Cardiac muscle cell (in vitro differentiated cells and primary cell): ENCODE measurements at regions not wholly inside any gene's neighbourhood (a gene's known extent, or its start where the extent isn't known, plus 50 kb on each side); places are given as distances from the start of the nearest gene placed in this dataset.
A peak's percentile ranks its signal among the peaks of the same experiment; 100 is the strongest.

Experiments used
- DNase-seq, 2 donors: peaks; one replicate each; pipeline versions ENCODE4 v3.0.0 to v3.0.0-alpha.2; 2010 to 2017; ENCODE audit warnings: low read depth in 1 of 2, low spot score in 1 of 2
- H3K27ac ChIP-seq: fragments of 200-600 bp; sonication (generic); 2 replicates; pipeline ENCODE4 v1.5.1; 2016
- H3K27me3 ChIP-seq: fragments of 200-600 bp; sonication (generic); 2 replicates; pipeline ENCODE4 v1.6.0; 2016; ENCODE audit warnings: control low read depth
- H3K36me3 ChIP-seq: fragments of 200-600 bp; sonication (generic); 2 replicates; pipeline ENCODE4 v1.5.1; 2016; ENCODE audit warnings: control low read depth
- H3K4me1 ChIP-seq: fragments of 200-600 bp; sonication (generic); 2 replicates; pipeline ENCODE4 v1.8.1; 2017; ENCODE audit warnings: low read depth, mild to moderate bottlenecking, mixed run types
- H3K4me3 ChIP-seq: fragments of 200-600 bp; sonication (generic); 2 replicates; pipeline ENCODE4 v1.5.1; 2016; ENCODE audit warnings: mild to moderate bottlenecking
- H3K9me3 ChIP-seq: fragments of 200-600 bp; sonication (generic); 2 replicates; pipeline ENCODE4 v1.5.1; 2017; ENCODE audit warnings: low read depth, mild to moderate bottlenecking, control low read depth
- CTCF ChIP-seq: IDR thresholded peaks from 2 replicates; pipeline ENCODE4 v1.5.1; 2012; ENCODE audit warnings: low read depth, mild to moderate bottlenecking, low read length

DNA sequence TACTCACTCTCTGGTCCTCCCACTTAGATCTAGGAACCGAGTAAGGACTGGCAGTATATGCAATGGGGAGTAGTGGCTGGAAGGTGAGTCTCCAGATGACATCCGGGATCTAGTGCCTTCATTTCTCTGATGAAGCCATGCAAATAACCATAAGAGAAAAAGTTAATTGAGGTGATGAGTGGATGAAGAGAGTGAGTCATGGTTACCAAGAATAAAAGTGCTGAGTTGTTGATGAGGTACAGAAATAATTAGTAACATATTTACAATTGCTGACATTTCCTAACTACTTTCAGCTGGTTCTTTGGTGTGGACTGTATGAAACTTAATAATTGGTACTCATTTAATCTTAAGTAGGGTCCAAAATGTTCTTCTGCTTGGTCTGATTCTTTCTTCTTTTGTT lies 146.7 kb upstream of the PITX2 start:
- no peaks in the 10 kb centered on the region for H3K36me3 ChIP-seq
- H3K27ac ChIP-seq: no peak overlapping the region
- DNase-seq: no peak
- TF ChIP-seq CTCF: no peak
- no peaks in the 10 kb centered on the region for H3K9me3 ChIP-seq
- no peaks in the 10 kb centered on the region for H3K4me1 ChIP-seq
- H3K4me3 ChIP-seq: no peak overlapping the region
- no peaks in the 10 kb centered on the region for H3K27me3 ChIP-seq

- Histone ChIP-seq H3K9me3 (no peaks in the 10 kb centered on the region), H3K27me3 (no peaks in the 10 kb centered on the region), H3K36me3 (no peaks in the 10 kb centered on the region), H3K4me3 (no peak overlapping the region), H3K4me1 (no peaks in the 10 kb centered on the region), H3K27ac (no peak overlapping the region)
- TF ChIP-seq CTCF: no peak
- no peak for DNase-seq
These were observed 147.5 kb upstream of the PITX2 start for GRCh38 chr4:110770353-110770752.

GRCh38 chr4:110778521-110778920 lies 155.6 kb upstream of the PITX2 start:
- Histone ChIP-seq H3K27ac (no peak overlapping the region), H3K4me3 (no peak overlapping the region), H3K27me3 (no peaks in the 10 kb centered on the region), H3K9me3 (no peaks in the 10 kb centered on the region), H3K4me1 (no peaks in the 10 kb centered on the region), H3K36me3 (no peaks in the 10 kb centered on the region)
- DNase-seq: peak in 1 of 2 donors; percentile 25
- TF ChIP-seq CTCF: no peak

DNA sequence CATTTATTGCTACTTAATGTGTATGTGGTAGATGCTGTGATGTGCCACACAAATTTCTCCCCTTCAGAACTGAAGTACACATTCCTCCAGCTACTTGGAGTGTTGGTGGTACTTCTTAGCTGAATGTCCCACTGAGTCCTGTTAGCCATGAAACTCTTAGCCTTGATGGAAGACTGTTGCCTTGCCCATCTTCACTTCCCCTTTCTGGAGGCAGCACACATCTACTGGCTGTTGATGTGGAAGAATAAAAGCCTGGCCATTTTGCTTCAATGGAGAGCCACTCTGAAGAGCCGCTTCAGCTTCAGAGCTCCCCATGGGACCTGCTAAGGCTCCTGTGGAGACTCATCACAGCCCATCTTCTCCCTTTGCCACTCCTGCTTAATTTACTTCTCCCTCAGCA lies 157.7 kb upstream of the PITX2 start:
- Histone ChIP-seq H3K36me3 (no peaks in the 10 kb centered on the region), H3K4me1 (no peaks in the 10 kb centered on the region), H3K27me3 (no peaks in the 10 kb centered on the region), H3K9me3 (no peaks in the 10 kb centered on the region), H3K27ac (no peak overlapping the region), H3K4me3 (no peak overlapping the region)
- DNase-seq: no peak
- no peak for TF ChIP-seq CTCF

DNA sequence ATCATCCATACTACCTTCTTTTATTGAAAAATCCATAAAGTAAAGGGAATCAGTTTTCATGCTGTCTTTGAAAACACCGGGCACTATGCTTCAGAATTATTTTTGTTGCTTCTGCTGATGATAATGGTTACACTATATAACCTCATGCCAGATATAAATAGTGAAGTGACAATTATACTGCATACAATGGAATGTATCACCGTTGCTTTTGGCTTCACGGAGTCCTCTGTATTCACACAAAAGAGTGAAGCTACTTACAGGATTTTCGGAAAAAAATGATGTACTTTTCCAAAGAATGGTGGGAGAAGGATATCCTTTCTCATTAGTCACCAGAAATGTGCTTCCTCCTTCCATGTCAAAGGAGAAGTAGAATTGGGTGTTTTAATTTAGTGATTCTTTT lies 159.1 kb upstream of the PITX2 start:
- TF ChIP-seq CTCF: no peak
- H3K4me3 ChIP-seq: no peak overlapping the region
- DNase-seq: no peak
- H3K27ac ChIP-seq: no peak overlapping the region
- no peaks in the 10 kb centered on the region for H3K9me3 ChIP-seq
- no peaks in the 10 kb centered on the region for H3K36me3 ChIP-seq
- H3K27me3 ChIP-seq: no peaks in the 10 kb centered on the region
- no peaks in the 10 kb centered on the region for H3K4me1 ChIP-seq

- no peak for DNase-seq
- H3K4me1 ChIP-seq: no peaks in the 10 kb centered on the region
- no peaks in the 10 kb centered on the region for H3K9me3 ChIP-seq
- TF ChIP-seq CTCF: no peak
- no peak overlapping the region for H3K4me3 ChIP-seq
- no peak overlapping the region for H3K27ac ChIP-seq
- no peaks in the 10 kb centered on the region for H3K36me3 ChIP-seq
- no peaks in the 10 kb centered on the region for H3K27me3 ChIP-seq
These were observed 164.2 kb upstream of the PITX2 start for GRCh38 chr4:110787109-110787508.
